ENCODE measurements at regions not wholly inside any gene's neighbourhood (a gene's known extent, or its start where the extent isn't known, plus 50 kb on each side); places are given as distances from the start of the nearest gene placed in this dataset.
"Not testable (repeated sequence)": the region's sequence is repeated elsewhere in the genome, so short reads cannot be mapped to it uniquely, and the experiment has no call there.

DNA sequence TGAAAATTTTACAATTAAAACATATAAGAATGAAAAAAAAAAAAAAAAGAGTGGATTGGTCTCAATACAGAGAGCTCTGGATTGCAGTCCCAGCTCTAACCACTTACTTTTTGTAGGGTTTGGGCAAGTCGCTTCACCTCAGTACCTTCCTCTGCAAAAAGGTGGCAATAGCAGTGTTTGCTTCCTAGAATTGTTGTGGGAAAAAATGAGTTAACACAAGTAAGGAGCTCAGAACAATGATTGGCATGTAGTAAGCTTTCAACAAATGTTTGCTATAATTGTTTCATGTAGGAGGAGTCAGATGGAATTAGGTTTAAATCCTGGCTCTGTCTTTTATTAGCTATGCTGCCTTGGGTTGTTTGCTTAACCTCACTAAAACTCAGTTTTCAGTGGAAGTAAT lies 425.2 kb upstream of the TBL1XR1 start:
- Histone ChIP-seq H3K4me3 (ENCODE audit: low read depth, low read length) (no peak overlapping the region), H3K27ac (ENCODE audit: low read depth, low read length) (no peak overlapping the region), H3K27me3 (ENCODE audit: control insufficient read depth, insufficient read depth, low read length) (no peaks in the 10 kb centered on the region), H3K9me3 (ENCODE audit: control insufficient read depth, insufficient read depth, low read length) (peaks cover 2% of the 10 kb centered on the region; the same call in 1 of the 2 replicates)
- POLR2A ChIA-PET = no interaction called here
- CTCF ChIA-PET = interaction anchor here (0.6 to 0.7 kb wide), 2 partner anchors 24 to 70 kb away, joined by 3 read pairs; no protein-coding TSS in a partner anchor
- TF ChIP-seq, protein P1, sequence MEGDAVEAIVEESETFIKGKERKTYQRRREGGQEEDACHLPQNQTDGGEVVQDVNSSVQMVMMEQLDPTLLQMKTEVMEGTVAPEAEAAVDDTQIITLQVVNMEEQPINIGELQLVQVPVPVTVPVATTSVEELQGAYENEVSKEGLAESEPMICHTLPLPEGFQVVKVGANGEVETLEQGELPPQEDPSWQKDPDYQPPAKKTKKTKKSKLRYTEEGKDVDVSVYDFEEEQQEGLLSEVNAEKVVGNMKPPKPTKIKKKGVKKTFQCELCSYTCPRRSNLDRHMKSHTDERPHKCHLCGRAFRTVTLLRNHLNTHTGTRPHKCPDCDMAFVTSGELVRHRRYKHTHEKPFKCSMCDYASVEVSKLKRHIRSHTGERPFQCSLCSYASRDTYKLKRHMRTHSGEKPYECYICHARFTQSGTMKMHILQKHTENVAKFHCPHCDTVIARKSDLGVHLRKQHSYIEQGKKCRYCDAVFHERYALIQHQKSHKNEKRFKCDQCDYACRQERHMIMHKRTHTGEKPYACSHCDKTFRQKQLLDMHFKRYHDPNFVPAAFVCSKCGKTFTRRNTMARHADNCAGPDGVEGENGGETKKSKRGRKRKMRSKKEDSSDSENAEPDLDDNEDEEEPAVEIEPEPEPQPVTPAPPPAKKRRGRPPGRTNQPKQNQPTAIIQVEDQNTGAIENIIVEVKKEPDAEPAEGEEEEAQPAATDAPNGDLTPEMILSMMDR (IDR thresholded peaks at IDR 0.05; ENCODE audit: low read depth, low read length) = no peak
- DNase-seq (ENCODE audit: low read depth, low spot score) = no peak

DNA sequence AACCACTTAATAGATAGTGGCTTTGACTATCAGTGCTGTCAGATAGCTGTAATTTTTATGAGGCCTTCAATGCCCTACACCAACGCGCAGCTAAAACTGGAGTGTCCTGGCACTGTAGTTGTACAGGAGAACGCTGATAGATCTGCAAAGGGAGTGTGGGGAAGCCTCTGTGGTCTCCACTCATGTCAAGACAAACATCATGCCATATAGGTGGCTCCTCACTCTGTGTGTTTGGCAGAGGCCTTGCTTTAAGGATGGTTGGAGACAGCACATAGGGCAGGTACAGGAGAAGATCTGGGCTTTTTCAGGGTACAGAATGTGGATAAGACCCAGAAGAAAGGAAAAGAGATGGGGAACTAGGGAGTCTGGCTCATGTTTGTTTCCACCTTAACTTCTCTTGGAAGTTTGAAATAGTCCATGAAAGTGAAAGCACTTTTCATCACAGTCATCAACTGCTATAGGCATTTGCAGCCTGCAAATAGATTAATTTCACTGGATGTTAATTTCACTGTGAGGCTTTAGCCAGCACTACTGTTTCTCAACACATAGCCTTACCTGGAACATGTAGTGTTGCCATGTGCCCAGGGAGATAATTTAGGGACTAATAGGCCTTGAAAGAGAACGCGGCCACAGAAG lies 425.8 kb upstream of the TBL1XR1 start:
- POLR2A ChIA-PET = no interaction called here
- CTCF ChIA-PET = interaction anchor here (0.6 to 0.7 kb wide), 2 partner anchors 25 to 70 kb away, joined by 3 read pairs; no protein-coding TSS in a partner anchor
- no peak for DNase-seq (ENCODE audit: low read depth, low spot score)

DNA sequence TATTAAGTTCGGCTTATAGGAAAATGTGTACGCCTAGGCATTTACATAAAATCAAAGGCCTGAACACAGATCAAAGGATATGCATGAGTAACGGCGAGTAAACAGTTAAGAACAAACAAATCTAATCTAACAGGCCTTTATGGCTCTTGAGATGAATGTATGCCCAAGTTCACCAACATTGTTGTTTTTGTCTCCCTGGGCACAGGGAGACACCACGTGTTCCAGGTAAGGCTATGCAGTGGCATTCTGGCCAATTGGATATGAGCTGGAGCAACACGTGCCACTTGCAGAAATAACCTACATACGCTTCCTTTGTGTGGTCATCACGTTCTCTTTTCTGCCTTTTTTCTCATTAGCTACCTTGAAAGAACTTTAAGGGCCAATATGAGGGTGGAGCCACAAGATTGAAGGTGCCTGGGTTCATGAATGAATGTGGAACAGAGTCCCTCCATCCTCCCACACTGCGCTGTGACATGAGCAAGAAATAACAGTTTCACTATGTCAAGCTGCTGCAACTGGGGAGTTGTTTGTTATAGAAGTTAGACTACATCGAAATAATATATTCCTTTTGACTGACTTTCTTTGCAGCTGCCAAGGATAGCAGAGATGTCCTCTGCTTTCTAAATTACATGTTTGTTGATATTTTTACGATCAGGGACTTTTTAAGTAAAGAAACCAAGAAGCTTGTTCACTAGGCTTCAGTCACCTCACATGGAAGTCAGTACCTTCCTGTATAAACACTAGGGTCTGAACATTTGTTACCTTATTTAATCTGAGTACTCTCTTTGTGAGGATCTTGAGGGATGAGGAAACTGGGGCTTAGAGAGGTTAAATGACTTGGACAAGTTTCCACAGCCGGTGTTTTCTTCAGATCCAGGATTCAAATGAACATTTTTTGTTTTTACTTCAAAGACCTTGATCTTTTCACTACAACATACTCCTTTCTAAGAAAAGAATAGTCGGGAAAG lies 427.5 kb upstream of the TBL1XR1 start:
- TF ChIP-seq, protein P1 (IDR thresholded peaks at IDR 0.05; ENCODE audit: low read depth, low read length) = no peak
- H3K27ac ChIP-seq (ENCODE audit: low read depth, low read length) = no peak overlapping the region
- H3K4me3 ChIP-seq (ENCODE audit: low read depth, low read length) = no peak overlapping the region
- DNase-seq (ENCODE audit: low read depth, low spot score) = no peak
- POLR2A ChIA-PET = no interaction called here
- H3K27me3 ChIP-seq (ENCODE audit: control insufficient read depth, insufficient read depth, low read length) = no peaks in the 10 kb centered on the region
- H3K9me3 ChIP-seq (ENCODE audit: control insufficient read depth, insufficient read depth, low read length) = peaks cover 2% of the 10 kb centered on the region; the same call in 1 of the 2 replicates
- CTCF ChIA-PET = no interaction called here

More for the DNA sequence above, 425.8 kb upstream of the TBL1XR1 start:
- no peak overlapping the region for H3K27ac ChIP-seq (ENCODE audit: low read depth, low read length)
- H3K9me3 ChIP-seq (ENCODE audit: control insufficient read depth, insufficient read depth, low read length) = peaks cover 2% of the 10 kb centered on the region; the same call in 1 of the 2 replicates
- no peaks in the 10 kb centered on the region for H3K27me3 ChIP-seq (ENCODE audit: control insufficient read depth, insufficient read depth, low read length)
- TF ChIP-seq, protein P1 (IDR thresholded peaks at IDR 0.05; ENCODE audit: low read depth, low read length) = no peak
- H3K4me3 ChIP-seq (ENCODE audit: low read depth, low read length) = no peak overlapping the region

DNA sequence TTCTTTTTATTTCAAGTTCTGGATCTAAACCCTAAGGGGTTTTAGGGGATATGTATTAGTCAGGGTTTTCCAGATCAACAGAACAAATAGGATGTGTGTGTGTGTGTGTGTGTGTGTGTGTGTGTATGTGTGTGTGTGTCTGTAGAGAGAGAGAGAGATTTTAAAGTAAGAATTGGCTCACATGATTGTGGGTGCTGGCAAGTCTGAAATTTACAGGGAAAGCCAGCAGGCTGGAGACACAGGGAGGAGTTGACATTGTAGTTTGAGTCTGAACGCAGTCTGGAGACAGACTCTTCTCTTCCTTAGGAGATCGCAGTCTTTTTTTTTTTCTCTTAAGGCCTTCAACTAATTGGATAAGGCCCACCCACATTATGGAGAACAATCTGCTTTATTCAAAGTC lies 428.8 kb upstream of the TBL1XR1 start:
- Histone ChIP-seq H3K4me3 (ENCODE audit: low read depth, low read length) (no peak overlapping the region), H3K9me3 (ENCODE audit: control insufficient read depth, insufficient read depth, low read length) (peaks cover 2% of the 10 kb centered on the region; the same call in 1 of the 2 replicates), H3K27me3 (ENCODE audit: control insufficient read depth, insufficient read depth, low read length) (no peaks in the 10 kb centered on the region), H3K27ac (ENCODE audit: low read depth, low read length) (no peak overlapping the region)
- no peak for DNase-seq (ENCODE audit: low read depth, low spot score)
- TF ChIP-seq, protein P1 (IDR thresholded peaks at IDR 0.05; ENCODE audit: low read depth, low read length) = no peak
- ChIA-PET CTCF (no interaction called here), POLR2A (no interaction called here)

DNA sequence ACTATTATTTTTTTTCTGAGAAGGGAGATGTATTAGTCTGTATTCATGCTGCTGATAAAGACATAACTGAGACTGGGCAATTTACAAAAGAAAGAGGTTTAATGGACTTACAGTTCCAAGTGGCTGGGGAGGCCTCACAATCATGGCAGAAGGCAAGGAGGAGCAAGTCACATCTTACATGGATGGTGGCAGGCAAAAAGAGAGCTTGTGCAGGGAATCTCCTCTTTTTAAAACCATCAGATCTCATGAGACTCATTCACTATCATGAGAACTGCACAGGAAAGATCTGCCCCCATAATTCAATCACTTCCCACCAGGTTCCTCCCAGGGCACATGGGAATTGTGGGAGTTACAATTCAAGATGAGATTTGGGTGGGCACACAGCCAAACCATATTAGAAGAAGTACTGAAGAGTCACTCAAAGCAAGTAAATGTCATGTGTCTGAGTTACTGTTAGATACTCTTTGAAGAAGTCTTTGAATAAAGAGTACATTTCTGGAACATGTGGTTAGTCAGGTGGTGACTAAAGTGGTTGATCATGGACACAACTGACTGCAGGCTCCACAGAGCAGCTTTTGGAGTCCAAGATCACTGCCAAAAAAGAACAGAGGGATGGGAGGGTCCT lies 430.9 kb upstream of the TBL1XR1 start:
- CTCF ChIA-PET; H3K4me3 ChIP-seq (ENCODE audit: low read depth, low read length); DNase-seq (ENCODE audit: low read depth, low spot score); H3K27ac ChIP-seq (ENCODE audit: low read depth, low read length); H3K9me3 ChIP-seq (ENCODE audit: control insufficient read depth, insufficient read depth, low read length); POLR2A ChIA-PET; H3K27me3 ChIP-seq (ENCODE audit: control insufficient read depth, insufficient read depth, low read length): not testable (repeated sequence)
